NCI-H1436 treated with DMSO at 0.1 percent for 48 hours (cell line): ENCODE measurements at regions not wholly inside any gene's neighbourhood (a gene's known extent, or its start where the extent isn't known, plus 50 kb on each side); places are given as distances from the start of the nearest gene placed in this dataset.

Experiments used
- DNase-seq: peaks from one replicate; lab custom pipeline; 2025; lab: John Stamatoyannopoulos, UW

GRCh38 chr14:29459969-29460560 lies 467.6 kb downstream of the PRKD1 start:
- no peak for DNase-seq

GRCh38 chr14:29461101-29461500 lies 466.5 kb downstream of the PRKD1 start:
- DNase-seq, result no peak

GRCh38 chr14:29461506-29461905 lies 466.1 kb downstream of the PRKD1 start:
- DNase-seq, result no peak

GRCh38 chr14:29462321-29462720 lies 465.3 kb downstream of the PRKD1 start:
- peak; percentile 43 for DNase-seq

- no peak for DNase-seq
These were observed 464.9 kb downstream of the PRKD1 start for GRCh38 chr14:29462772-29463171.

- no peak for DNase-seq
These were observed 463.8 kb downstream of the PRKD1 start for GRCh38 chr14:29463727-29464395.

- DNase-seq, result no peak
These were observed 462.6 kb downstream of the PRKD1 start for GRCh38 chr14:29465095-29465494.

- DNase-seq, result no peak
These were observed 452.0 kb downstream of the PRKD1 start for GRCh38 chr14:29475641-29476040.

- DNase-seq, result no peak
These were observed 441.5 kb downstream of the PRKD1 start for GRCh38 chr14:29486132-29486531.

GRCh38 chr14:29489911-29490425 lies 437.7 kb downstream of the PRKD1 start:
- DNase-seq, result no peak

- no peak for DNase-seq
These were observed 433.8 kb downstream of the PRKD1 start for GRCh38 chr14:29493849-29494248.

- DNase-seq, result no peak
These were observed 433.3 kb downstream of the PRKD1 start for GRCh38 chr14:29494312-29494711.

GRCh38 chr14:29503903-29504302 lies 423.7 kb downstream of the PRKD1 start:
- no peak for DNase-seq

GRCh38 chr14:29518335-29518734 lies 409.3 kb downstream of the PRKD1 start:
- no peak for DNase-seq

- DNase-seq, result no peak
These were observed 406.0 kb downstream of the PRKD1 start for GRCh38 chr14:29521526-29522137.
